ENCODE measurements at regions not wholly inside any gene's neighbourhood (a gene's known extent, or its start where the extent isn't known, plus 50 kb on each side); places are given as distances from the start of the nearest gene placed in this dataset.

DNA sequence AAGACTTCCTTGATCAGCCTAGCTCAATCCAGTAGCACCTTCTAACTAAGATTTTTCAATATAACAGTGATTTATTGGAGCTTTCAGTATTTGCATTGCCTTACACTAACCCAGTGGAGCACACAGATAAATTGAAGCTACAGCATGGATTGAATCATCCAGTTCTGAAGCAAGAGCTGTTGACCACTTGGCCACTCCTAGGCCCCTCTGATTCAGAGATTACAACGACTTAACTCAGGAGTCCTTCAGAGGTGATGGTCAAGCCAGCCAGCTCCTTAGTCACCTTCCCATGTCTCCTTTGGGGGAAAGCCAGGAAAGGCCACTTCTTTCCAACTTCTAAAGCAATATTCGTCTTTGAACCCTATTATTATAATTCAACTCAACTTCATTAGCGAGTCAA is 151.8 kb downstream of the TENT5C start:
- no peak for TF ChIP-seq POLR2A (IDR thresholded peaks at IDR 0.05)
- 75 to 81% (median 76%) methylated on average over 3 of the region's 3 CpGs for WGBS, 4 donors
- intact Hi-C loops (cut with DNase I) = loop anchor here (1.0 to 10.0 kb wide), 16 partner anchors 73 to 693 kb away; partner anchors contain the start of genes TENT5C (in 5 of the 10) and TTF2 (in 5 of the 10)
- H3K36me3 ChIP-seq = no peaks in the 10 kb centered on the region
- H3K9me3 ChIP-seq = no peaks in the 10 kb centered on the region
- no peak overlapping the region for H3K4me3 ChIP-seq
- ATAC-seq (no peak), DNase-seq (no peak)
- H3K4me1 ChIP-seq = peaks cover 0 to 17% (median 4%) of the 10 kb centered on the region in 12 donors
- H3K27ac ChIP-seq = no peak overlapping the region
- peaks cover 0 to 4% (median 0%) of the 10 kb centered on the region in 9 donors for H3K27me3 ChIP-seq

DNA sequence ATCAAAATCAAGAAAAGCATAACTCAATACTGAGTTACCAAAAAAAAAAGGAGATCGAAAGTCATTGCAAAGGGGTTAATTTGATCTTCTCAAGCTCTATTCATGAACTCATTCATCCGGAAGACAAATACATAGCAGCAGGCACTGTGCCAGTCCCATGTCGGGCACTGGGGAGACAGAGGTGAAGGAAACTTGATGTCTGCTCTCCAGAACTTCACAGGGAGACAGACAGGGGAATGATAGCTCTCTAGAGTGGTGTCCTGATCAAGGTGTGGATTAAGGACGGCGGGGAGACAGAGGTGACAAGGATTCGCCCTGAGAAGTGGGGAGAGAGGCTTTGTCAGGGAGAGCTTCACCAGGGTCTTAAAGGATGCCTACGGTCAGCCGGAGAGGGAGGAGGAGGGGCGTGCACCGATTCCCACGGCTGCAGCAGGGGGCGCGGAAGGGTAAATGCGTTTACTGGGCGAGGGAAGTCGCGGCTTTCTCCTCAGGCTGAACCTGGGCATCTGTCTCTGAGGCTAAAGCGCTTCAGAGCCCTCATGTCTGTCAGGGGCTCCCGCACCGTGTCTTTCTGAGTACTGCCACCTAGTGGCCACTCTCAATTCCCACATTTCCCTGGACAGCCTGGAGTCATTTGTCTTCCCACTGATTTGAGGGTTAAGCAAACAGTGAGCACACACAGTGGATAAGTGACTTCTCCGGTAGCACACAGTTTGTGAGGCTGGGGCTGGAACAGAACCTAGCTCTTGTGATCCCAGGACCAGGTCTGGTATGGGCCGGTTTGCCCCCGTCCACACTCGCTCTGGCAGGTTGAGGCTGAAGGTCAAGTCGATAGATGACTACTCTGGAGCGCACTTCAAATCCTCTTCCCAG is 152.8 kb downstream of the TENT5C start:
- ATAC-seq (peak; percentile 88 to 96 (median 92)), DNase-seq (peak; percentile 56 to 74 (median 60))
- 16 to 25% (median 18%) methylated on average over 16 to 26 of the region's 26 CpGs for WGBS, 4 donors
- Histone ChIP-seq H3K4me3 (peak overlapping the region; percentile 1 to 57 (median 50)), H3K36me3 (no peaks in the 10 kb centered on the region), H3K27me3 (peaks cover 0 to 4% (median 0%) of the 10 kb centered on the region in 9 donors), H3K27ac (no peak overlapping the region), H3K9me3 (no peaks in the 10 kb centered on the region), H3K4me1 (peaks cover 0 to 14% (median 3%) of the 10 kb centered on the region in 12 donors)
- intact Hi-C loops (cut with DNase I) = loop anchor here (1.0 to 10.0 kb wide), 16 partner anchors 74 to 694 kb away; partner anchors contain the start of genes TENT5C (in 5 of the 10) and TTF2 (in 5 of the 10)
- TF ChIP-seq POLR2A (IDR thresholded peaks at IDR 0.05) = no peak
- TF ChIP-seq CTCF (IDR thresholded peaks at IDR 0.05) = peak; percentile 84 to 91 (median 88)

- H3K27me3 ChIP-seq = peaks cover 0 to 1% (median 0%) of the 10 kb centered on the region in 9 donors
- H3K36me3 ChIP-seq = no peaks in the 10 kb centered on the region
- peaks cover 0 to 10% (median 0%) of the 10 kb centered on the region in 12 donors for H3K4me1 ChIP-seq
- whole genome bisulfite sequencing, 4 donors = 48 to 62% (median 59%) methylated on average over 1 of the region's 1 CpG
- intact Hi-C loops (cut with DNase I) = loop anchor here (2.0 to 10.0 kb wide), 14 partner anchors 75 to 695 kb away; partner anchors contain the start of genes TENT5C (in 5 of the 10) and TTF2 (in 5 of the 10)
- ATAC-seq (no peak), DNase-seq (no peak)
- no peaks in the 10 kb centered on the region for H3K9me3 ChIP-seq
- H3K4me3 ChIP-seq = no peak overlapping the region
- no peak for TF ChIP-seq CTCF (IDR thresholded peaks at IDR 0.05)
- TF ChIP-seq POLR2A (IDR thresholded peaks at IDR 0.05) = no peak
- H3K27ac ChIP-seq = no peak overlapping the region
These were observed 153.7 kb downstream of the TENT5C start for GRCh38 chr1:117759535-117759934.

DNA sequence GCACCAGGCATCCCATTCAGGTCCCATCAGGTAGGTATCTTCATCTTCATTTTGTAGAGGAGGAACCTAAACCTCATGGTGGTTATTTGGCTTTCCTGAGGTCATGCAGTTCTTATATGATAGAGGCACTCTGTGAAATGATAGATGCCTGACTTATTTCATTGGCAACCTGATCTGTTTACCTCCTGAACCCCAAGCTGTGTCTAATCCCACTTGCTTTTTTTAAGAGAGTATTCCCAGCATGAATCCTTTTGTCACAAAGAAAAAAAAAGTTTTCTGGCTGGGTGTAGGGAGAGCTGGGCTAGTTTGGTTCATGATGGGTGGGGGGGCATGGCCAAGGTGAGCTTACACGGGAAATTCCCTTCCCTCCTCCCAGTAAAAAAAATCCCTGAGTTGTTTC is 154.2 kb downstream of the TENT5C start:
- intact Hi-C loops (cut with DNase I) = no loop called here
- peaks cover 0 to 10% (median 0%) of the 10 kb centered on the region in 12 donors for H3K4me1 ChIP-seq
- ATAC-seq (no peak), DNase-seq (no peak)
- H3K4me3 ChIP-seq = no peak overlapping the region
- H3K27me3 ChIP-seq = no peaks in the 10 kb centered on the region
- TF ChIP-seq POLR2A (IDR thresholded peaks at IDR 0.05) (no peak), CTCF (IDR thresholded peaks at IDR 0.05) (no peak)
- no peaks in the 10 kb centered on the region for H3K36me3 ChIP-seq
- no peaks in the 10 kb centered on the region for H3K9me3 ChIP-seq
- WGBS, 4 donors = 40 to 82% (median 64%) methylated on average over 1 of the region's 1 CpG
- no peak overlapping the region for H3K27ac ChIP-seq

Data from heart left ventricle (tissue), 16 donors.